ENCODE measurements at regions not wholly inside any gene's neighbourhood (a gene's known extent, or its start where the extent isn't known, plus 50 kb on each side); places are given as distances from the start of the nearest gene placed in this dataset.
"Not testable (repeated sequence)": the region's sequence is repeated elsewhere in the genome, so short reads cannot be mapped to it uniquely, and the experiment has no call there.

GRCh38 chr6:58003417-58004167 is 686.2 kb downstream of the PRIM2 start:
- H3K79me2 ChIP-seq (ENCODE audit: insufficient read depth); H3K27me3 ChIP-seq (ENCODE audit: insufficient read depth); H3K4me3 ChIP-seq (ENCODE audit: low read depth in 2 of 2, low read length in 1 of 2); H4K20me1 ChIP-seq (ENCODE audit: insufficient read depth); POLR2A ChIA-PET; H3K27ac ChIP-seq (ENCODE audit: low read depth in 2 of 2, low read length in 1 of 2); H3K9me2 ChIP-seq; H3K9ac ChIP-seq; DNase-seq; CTCF ChIA-PET; H3F3A ChIP-seq (replicated peaks; ENCODE audit: insufficient read depth); H2AFZ ChIP-seq (ENCODE audit: low read depth); H3K9me3 ChIP-seq; H3K36me3 ChIP-seq (replicated peaks in 1 of 2; ENCODE audit: control insufficient read depth in 1 of 2, insufficient read depth in 2 of 2, low read length in 1 of 2); H3K4me2 ChIP-seq; H3K4me1 ChIP-seq (ENCODE audit: control insufficient read depth in 1 of 2, insufficient read depth in 2 of 2, low read depth in 1 of 2, low read length in 1 of 2): not testable (repeated sequence)
- TF ChIP-seq CTCF (IDR thresholded peaks at IDR 0.05) (peak; percentile 49), RAD21 (IDR thresholded peaks at IDR 0.05; ENCODE audit: low read length) (peak; percentile 44)

GRCh38 chr6:58007334-58008000 is 690.0 kb downstream of the PRIM2 start:
- H2AFZ ChIP-seq (ENCODE audit: low read depth); H3K9me2 ChIP-seq; H3K4me2 ChIP-seq; H3K27ac ChIP-seq (ENCODE audit: low read depth in 2 of 2, low read length in 1 of 2); H3K9ac ChIP-seq; H4K20me1 ChIP-seq (ENCODE audit: insufficient read depth); POLR2A ChIA-PET; H3K9me3 ChIP-seq; CTCF ChIA-PET; H3K4me3 ChIP-seq (ENCODE audit: low read depth in 2 of 2, low read length in 1 of 2); H3K27me3 ChIP-seq (ENCODE audit: insufficient read depth); DNase-seq; H3K79me2 ChIP-seq (ENCODE audit: insufficient read depth); H3F3A ChIP-seq (replicated peaks; ENCODE audit: insufficient read depth); H3K36me3 ChIP-seq (replicated peaks in 1 of 2; ENCODE audit: control insufficient read depth in 1 of 2, insufficient read depth in 2 of 2, low read length in 1 of 2); H3K4me1 ChIP-seq (ENCODE audit: control insufficient read depth in 1 of 2, insufficient read depth in 2 of 2, low read depth in 1 of 2, low read length in 1 of 2): not testable (repeated sequence)
- 3% methylated on average over 4 of the region's 4 CpGs for WGBS (ENCODE audit: low lambda C conversion rate)

- H3F3A ChIP-seq (replicated peaks; ENCODE audit: insufficient read depth); H3K9me3 ChIP-seq; H3K4me2 ChIP-seq; CTCF ChIA-PET; H3K27ac ChIP-seq (ENCODE audit: low read depth in 2 of 2, low read length in 1 of 2); H3K9me2 ChIP-seq; POLR2A ChIA-PET; H3K9ac ChIP-seq; H3K27me3 ChIP-seq (ENCODE audit: insufficient read depth); H4K20me1 ChIP-seq (ENCODE audit: insufficient read depth); H2AFZ ChIP-seq (ENCODE audit: low read depth); H3K79me2 ChIP-seq (ENCODE audit: insufficient read depth); H3K36me3 ChIP-seq (replicated peaks in 1 of 2; ENCODE audit: control insufficient read depth in 1 of 2, insufficient read depth in 2 of 2, low read length in 1 of 2); DNase-seq; H3K4me3 ChIP-seq (ENCODE audit: low read depth in 2 of 2, low read length in 1 of 2); H3K4me1 ChIP-seq (ENCODE audit: control insufficient read depth in 1 of 2, insufficient read depth in 2 of 2, low read depth in 1 of 2, low read length in 1 of 2): not testable (repeated sequence)
These were observed 690.5 kb downstream of the PRIM2 start for GRCh38 chr6:58008001-58008335.

- H3K9me2 ChIP-seq; H3K4me2 ChIP-seq; H2AFZ ChIP-seq (ENCODE audit: low read depth); POLR2A ChIA-PET; H3K27me3 ChIP-seq (ENCODE audit: insufficient read depth); H3K9me3 ChIP-seq; H3F3A ChIP-seq (replicated peaks; ENCODE audit: insufficient read depth); H3K79me2 ChIP-seq (ENCODE audit: insufficient read depth); H4K20me1 ChIP-seq (ENCODE audit: insufficient read depth); H3K9ac ChIP-seq; H3K4me3 ChIP-seq (ENCODE audit: low read depth in 2 of 2, low read length in 1 of 2); H3K27ac ChIP-seq (ENCODE audit: low read depth in 2 of 2, low read length in 1 of 2); H3K4me1 ChIP-seq (ENCODE audit: control insufficient read depth in 1 of 2, insufficient read depth in 2 of 2, low read depth in 1 of 2, low read length in 1 of 2); CTCF ChIA-PET; H3K36me3 ChIP-seq (replicated peaks in 1 of 2; ENCODE audit: control insufficient read depth in 1 of 2, insufficient read depth in 2 of 2, low read length in 1 of 2); DNase-seq: not testable (repeated sequence)
- 1% methylated on average over 5 of the region's 8 CpGs for WGBS (ENCODE audit: low lambda C conversion rate)
These were observed 694.6 kb downstream of the PRIM2 start for GRCh38 chr6:58011954-58012600.

- H3K4me2 ChIP-seq; H3K4me1 ChIP-seq (ENCODE audit: control insufficient read depth in 1 of 2, insufficient read depth in 2 of 2, low read depth in 1 of 2, low read length in 1 of 2); H3K9me3 ChIP-seq; H3K9ac ChIP-seq; CTCF ChIA-PET; H3K27me3 ChIP-seq (ENCODE audit: insufficient read depth); H3K4me3 ChIP-seq (ENCODE audit: low read depth in 2 of 2, low read length in 1 of 2); H3F3A ChIP-seq (replicated peaks; ENCODE audit: insufficient read depth); POLR2A ChIA-PET; H3K27ac ChIP-seq (ENCODE audit: low read depth in 2 of 2, low read length in 1 of 2); H3K9me2 ChIP-seq; H3K79me2 ChIP-seq (ENCODE audit: insufficient read depth); H4K20me1 ChIP-seq (ENCODE audit: insufficient read depth); H2AFZ ChIP-seq (ENCODE audit: low read depth); H3K36me3 ChIP-seq (replicated peaks in 1 of 2; ENCODE audit: control insufficient read depth in 1 of 2, insufficient read depth in 2 of 2, low read length in 1 of 2); DNase-seq: not testable (repeated sequence)
- 11% methylated on average over 4 of the region's 4 CpGs for WGBS (ENCODE audit: low lambda C conversion rate)
These were observed 699.2 kb downstream of the PRIM2 start for GRCh38 chr6:58016614-58017013.

- DNase-seq; H3K9ac ChIP-seq; H2AFZ ChIP-seq (ENCODE audit: low read depth); CTCF ChIA-PET; H4K20me1 ChIP-seq (ENCODE audit: insufficient read depth); H3K9me2 ChIP-seq; H3K27me3 ChIP-seq (ENCODE audit: insufficient read depth); H3K4me2 ChIP-seq; H3K4me3 ChIP-seq (ENCODE audit: low read depth in 2 of 2, low read length in 1 of 2); H3K79me2 ChIP-seq (ENCODE audit: insufficient read depth); H3K9me3 ChIP-seq; POLR2A ChIA-PET; H3K36me3 ChIP-seq (replicated peaks in 1 of 2; ENCODE audit: control insufficient read depth in 1 of 2, insufficient read depth in 2 of 2, low read length in 1 of 2); H3K27ac ChIP-seq (ENCODE audit: low read depth in 2 of 2, low read length in 1 of 2); H3F3A ChIP-seq (replicated peaks; ENCODE audit: insufficient read depth); H3K4me1 ChIP-seq (ENCODE audit: control insufficient read depth in 1 of 2, insufficient read depth in 2 of 2, low read depth in 1 of 2, low read length in 1 of 2): not testable (repeated sequence)
- 3% methylated on average over 5 of the region's 5 CpGs for WGBS (ENCODE audit: low lambda C conversion rate)
These were observed 710.8 kb downstream of the PRIM2 start for GRCh38 chr6:58028188-58028587.

All from SK-N-SH (cell line).